OCI-M1 (cell line): ENCODE measurements at regions not wholly inside any gene's neighbourhood (a gene's known extent, or its start where the extent isn't known, plus 50 kb on each side); places are given as distances from the start of the nearest gene placed in this dataset.

ENCODE experiments used
- DNase-seq: peaks from one replicate; lab custom pipeline; 2025; lab: John Stamatoyannopoulos, UW

DNA sequence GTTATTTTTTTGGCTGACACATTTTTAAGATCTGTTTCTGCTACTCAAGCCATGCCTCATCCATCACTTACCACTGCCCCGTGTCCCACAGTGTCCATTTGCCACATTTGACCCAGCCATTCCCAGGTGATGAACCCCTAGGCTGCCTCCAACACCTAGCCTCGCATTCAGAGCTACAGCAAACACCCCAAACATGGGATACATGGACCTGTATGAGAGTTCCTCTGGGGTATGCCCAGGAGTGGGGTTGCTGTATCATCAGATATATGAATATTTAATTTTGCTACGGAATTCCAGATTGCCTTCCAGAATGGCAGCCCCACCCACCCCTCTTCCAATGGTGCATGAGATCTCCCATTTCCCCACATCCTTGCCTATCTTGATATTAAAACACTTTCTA, 190.1 kb upstream of the RNF32 start:
- no peak for DNase-seq

DNA sequence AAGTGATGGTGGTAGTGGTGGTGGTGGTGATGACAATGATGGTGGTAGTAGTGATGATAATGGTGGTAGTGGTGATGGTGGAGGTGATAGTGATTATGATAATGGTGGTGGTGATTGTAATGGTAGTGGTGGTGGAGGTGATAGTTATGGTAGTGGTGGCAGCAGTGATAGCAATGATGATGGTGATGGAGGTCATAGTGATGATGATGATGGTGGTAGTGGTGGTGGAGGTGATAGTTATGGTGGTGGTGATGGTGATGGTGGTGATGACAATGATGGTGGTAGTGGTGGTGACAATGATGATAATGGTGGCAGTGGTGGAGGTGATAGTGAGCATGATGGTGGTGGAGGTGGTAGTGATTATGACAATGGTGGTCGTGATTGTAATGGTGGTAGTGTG, 191.7 kb upstream of the RNF32 start:
- DNase-seq = no peak

DNA sequence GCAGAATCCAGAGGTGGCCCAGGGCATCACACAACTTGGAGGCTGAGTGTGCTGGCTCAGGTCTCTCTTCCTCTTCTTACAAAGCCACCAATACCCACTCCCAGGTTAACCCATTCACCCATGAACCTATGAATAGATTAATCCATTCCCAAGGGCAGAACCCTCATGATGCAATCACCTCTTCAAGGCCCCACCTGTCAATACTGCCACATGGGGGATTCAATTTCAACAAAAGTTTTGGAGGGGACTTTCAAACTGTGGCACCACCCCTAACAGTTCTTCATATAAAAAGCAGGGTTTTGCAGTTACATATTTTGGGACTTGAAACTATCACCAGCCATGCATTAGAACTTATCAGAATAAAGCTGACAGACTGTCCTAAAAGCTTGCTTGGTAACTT, 193.6 kb upstream of the RNF32 start:
- DNase-seq = no peak

DNA sequence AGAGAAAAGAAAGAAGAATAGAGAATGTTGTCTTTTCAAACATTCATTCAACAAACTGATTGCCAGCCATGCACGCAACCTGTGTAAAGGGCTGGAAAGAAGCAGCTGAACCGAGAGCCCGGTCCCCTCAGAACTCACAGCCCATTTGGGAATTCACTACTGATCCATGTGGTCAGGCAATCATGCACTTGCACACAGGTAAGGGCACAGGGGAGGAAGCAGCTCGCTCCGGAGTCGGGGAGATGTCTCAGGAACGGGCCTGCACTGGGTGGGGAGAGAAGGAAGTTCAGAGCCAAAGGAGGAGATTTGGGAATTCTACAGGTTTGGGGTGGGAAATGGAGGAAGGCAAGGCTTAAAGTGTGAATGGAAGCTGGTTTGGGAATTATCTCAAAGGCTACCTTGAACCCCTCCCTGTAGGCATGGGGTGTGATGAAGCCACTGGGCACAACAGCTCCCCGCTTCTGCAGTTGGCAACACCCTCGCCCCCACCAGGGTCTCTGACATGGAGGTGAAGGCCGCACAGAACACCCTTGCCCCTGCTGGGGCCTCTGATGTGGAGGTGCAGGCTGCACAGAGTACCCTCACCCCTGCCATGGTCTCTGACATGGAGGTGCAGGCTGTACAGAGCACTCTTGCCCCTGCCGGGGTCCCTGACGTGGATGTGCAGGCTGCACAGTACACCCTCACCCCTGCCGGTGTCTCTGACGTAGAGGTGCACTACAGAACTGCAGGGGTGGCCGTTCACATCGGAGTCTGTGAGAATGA, 194.4 kb upstream of the RNF32 start:
- no peak for DNase-seq

DNA sequence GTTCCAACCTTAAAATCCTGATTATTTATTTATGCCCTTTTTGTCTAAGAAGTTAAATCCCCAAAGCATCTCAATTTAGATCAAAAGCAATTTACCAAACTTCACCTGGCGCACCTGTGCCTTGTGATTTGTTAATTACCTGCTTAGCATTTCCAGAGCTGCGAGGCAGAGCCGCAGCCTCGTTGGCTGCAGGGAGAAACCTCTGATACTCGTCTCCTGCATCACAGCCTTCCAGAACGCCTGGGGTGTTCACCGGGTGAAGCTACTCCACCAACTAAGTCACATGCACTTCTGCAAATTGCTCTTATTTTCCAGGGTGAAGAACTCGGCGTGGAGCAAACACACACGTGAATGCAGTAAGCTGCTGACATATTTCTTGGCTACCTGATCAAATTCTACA, 198.1 kb upstream of the RNF32 start:
- DNase-seq = no peak

DNA sequence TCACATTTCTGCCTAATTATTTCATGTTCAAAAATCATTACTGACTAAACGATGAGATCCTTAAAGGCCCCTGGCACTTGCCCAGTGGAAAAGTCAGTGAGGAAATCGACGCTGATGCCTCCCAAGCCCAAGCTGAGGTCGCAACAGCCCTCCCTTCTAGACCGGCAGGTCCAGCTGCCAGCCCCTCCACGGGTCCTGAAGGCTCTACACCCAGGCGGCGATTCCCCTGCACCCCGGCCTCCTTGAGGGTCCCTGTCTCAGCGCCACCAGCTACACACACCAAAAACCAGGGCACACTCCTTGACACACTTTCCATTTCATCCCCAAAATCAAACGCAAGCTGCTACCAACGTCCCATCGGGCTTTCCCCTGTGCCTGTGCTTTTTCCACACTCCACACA, 200.1 kb upstream of the RNF32 start:
- DNase-seq = no peak

DNA sequence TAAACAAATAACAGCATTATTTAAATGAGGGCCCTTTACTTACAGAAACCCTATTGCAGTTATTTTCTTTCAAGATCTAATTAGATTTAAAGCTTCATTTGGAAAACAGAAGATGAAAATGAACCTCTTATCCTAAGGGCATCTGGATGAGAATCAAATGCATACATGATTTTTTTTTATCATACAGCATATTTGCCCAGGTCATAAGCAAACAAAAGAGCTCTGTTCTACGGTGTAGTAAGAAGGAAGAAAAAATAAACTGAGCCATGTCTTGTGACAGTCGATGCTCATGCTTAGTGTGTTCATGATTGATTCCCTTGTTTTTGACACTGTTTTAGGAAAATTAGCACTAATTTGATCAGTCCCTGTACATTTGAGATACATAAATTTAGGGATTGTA, 202.6 kb upstream of the RNF32 start:
- DNase-seq = no peak

DNA sequence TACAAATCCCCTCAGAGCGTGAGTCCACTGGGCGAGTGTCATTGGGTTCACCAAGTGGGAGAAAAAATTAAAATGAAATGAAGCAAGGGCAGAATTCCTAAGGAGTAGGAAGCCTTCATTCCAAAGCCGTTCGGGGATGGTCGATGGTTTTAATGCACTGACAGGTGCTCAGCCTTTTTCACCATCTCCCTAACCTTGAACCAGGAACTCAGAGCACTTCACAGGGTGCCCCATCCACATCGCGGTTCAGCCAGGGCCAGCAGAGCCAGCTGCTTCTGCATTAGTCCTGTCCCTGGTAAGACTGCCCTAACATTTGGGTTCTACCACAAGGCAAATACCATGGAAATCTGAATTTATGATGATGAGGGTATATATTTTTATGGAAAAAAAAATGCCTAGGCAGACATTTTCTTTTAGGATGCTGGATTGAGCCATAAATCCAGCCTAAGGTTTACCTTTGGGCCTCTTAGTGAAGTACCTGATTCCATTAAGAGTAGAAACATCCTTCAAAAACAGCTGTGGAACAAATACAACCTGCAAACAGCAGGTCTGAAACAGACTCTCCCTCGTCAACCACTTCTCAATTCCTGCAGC, 203.5 kb upstream of the RNF32 start:
- DNase-seq = no peak

DNA sequence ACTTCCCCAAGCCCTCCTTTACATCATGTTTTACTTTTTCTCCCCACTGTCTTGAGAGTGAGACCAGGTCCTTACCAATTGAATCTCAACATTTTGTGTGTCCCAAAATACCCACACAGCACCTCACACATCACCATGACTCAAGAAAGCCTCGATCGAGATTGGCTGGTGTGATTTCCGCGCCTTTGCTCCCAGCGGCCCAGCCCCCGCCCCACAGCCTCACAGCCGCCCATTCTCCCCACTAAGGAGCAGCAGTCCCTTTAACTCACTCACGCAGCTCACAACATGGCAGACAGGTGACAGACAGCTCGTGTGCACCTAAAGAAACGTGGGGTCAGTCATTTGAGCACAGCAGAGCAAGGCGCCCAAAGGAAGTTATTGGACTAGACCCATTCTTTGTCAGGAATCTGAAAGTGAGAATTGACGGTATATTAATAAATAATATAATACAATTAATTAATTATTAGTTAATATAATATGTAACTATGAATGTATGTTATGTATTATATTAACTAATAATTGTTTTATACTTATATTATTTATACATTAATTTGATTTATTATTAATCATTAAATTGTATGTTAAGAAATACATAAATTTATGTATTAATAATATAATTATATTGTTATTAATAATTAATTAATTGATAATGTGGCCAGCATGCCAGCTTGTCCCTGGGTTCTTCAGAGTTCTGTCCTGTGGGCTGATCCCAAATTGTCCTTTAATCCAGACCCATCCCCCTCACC, 204.9 kb upstream of the RNF32 start:
- DNase-seq = no peak

DNA sequence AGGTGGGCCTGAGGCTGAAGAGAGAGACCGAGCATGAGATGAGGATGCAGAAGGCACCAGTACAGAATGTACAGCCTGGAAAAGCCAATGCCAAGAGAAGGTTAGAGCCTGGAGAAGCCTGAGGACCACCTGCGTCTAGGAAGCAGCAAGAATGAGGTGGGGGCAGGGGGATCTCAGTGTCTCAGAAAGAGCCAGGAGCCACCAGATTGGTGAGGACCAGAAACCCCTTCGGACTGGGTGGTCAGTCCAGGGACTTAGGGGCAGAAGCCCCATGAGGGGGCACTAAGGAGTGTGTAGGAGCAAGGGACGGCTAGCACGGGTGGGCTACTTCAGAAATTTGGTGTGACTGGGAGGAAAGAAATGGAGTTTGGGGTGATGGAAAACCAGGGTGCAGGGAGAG, 205.9 kb upstream of the RNF32 start:
- no peak for DNase-seq

DNA sequence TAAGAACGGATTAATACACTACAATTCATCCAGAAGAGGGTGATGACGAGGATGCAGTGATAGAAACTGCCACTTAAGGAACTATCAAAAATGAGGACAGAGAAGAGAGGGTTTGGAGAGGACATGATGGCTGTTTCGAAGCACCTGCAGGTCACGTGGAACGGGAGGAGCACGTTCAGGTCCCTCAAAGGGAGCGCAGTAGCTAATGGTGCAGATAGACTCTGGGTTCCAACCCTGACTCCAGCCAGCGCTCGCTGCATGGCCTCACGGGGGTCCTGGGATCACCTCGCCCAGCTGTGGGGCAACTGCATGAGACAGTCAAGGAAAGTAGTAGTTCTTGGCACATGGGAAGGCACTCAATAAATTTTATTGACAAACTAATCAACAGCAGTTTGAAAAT, 208.6 kb upstream of the RNF32 start:
- no peak for DNase-seq

DNA sequence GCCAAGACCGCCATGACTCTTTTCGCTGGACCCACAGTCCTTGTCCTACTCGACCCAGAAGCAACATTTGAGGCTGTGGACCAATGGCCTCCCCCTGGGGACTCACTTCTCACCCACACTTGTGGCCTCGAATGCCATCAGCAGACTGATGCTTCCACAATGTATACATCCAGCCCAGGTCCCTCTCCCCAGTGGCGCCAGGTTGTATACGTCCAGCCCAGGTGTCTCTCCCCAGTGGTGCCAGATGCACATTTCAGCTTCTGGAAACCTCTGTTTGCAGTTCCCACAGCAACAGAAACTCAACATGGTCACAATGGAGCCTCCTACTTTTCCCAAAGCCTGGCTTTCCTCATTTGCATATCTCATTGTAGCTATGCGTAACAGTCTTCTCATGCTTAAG, 210.5 kb upstream of the RNF32 start:
- no peak for DNase-seq

DNA sequence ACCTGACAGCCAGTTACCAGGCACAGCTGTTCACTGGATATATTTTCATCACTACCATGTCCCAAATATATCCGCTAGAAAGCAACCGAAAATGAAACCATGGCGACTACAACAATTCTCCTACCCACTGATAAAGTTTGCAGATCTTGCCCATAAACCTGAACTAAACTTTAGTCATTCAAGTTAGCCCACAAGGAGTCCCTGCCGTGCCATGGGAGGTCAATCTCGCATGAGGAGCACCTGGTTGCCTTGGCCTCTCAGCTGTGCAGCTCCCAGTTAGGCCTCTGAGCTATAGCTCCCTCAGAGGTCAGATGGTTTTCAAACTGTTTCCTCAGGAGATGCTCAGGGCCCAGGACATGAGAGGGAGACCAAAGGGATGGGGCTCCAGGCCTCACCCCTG, 211.1 kb upstream of the RNF32 start:
- no peak for DNase-seq

DNA sequence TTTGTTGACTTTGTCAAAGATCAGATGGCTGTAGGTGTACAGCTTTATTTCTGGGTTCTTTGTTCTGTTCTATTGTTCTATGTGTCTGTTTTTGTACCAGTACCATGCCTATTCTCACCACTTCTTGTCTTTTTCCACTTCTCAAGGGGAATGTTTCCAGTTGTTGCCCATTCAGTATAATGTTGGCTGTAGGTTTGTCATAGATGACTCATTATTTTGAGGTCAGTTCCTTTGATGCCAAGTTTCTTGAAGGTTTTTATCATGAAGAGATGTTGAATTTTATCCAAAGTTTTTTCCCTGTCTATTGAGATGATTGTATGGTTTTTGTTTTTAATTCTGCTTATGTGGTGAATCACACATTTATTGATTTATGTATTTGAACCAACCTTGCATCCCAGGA, 216.7 kb upstream of the RNF32 start:
- DNase-seq = no peak

DNA sequence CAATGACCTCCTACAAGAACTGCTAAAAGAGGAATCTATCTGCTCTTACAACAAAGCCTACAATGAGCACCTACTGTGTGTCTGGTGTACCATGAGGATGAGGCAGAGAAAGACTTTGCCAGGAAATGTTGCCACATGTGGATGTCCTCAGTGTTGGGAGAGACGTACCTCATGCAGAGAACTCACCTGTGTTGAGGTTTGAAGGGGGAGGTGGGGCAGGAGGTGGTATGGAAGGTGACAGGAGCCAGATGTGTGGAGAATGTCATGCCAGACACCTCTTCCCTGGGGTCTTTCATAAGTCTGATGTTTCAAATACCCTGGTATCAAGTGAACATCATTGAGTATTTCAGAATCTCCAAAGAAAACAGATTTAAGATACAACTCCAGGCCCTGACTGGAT, 220.1 kb upstream of the RNF32 start:
- no peak for DNase-seq

DNA sequence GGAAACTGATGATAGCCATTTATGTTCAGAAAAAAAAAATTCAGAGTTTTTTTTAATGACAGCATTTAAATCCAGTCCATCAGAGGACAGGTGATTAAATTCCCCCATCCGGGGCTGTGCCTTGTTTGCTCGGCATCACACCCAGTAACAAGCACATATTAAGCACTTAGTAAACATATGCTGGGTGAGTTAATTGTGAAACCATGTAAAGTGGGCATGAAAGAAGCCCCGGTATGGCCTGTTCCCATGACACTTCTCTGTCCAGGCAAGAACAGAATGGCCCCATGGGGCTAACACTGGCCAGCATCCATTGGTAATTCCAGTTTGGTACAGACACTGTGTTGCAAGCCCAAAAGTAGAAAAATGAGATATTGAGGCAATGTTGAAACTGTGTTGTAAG, 220.8 kb upstream of the RNF32 start:
- no peak for DNase-seq

DNA sequence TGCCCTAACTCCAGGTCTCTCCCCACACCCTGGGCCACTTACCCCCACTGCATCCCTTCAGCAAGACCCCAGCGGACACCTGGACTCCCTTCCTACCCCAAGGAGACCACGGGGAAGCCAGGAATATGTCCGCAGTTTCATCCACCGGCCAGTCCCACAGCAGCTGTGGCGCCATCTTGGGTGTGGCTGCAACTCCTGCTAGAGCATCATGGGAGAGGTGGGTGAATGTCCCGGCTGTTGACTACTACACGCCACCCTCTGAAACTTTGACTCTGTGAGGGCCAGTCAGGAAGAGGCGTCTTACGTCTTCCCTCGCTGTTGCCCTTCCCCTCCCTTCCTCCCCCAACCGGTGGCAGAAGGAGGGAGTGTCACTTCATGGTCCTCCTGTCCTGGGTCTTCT, 238.3 kb upstream of the RNF32 start:
- DNase-seq = no peak

DNA sequence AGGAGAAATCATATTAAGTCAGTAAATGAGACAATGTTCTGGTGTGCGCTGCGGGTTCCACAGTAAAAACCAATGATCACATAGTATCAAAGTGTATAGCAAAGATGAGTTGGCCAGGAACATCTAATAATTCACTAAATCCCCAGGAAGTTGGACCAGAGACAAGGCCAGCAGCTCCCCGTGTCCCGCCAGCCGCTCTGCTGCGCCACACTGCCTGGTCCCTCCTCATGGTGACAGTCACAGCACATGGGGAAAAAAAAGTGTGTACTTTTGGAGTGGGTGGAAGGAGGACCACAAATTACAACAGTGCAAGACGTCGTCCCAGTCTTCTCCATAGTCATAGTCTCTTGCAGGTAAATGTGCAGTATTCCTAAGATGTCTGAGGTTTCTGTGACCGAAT, 239.0 kb upstream of the RNF32 start:
- DNase-seq = no peak

DNA sequence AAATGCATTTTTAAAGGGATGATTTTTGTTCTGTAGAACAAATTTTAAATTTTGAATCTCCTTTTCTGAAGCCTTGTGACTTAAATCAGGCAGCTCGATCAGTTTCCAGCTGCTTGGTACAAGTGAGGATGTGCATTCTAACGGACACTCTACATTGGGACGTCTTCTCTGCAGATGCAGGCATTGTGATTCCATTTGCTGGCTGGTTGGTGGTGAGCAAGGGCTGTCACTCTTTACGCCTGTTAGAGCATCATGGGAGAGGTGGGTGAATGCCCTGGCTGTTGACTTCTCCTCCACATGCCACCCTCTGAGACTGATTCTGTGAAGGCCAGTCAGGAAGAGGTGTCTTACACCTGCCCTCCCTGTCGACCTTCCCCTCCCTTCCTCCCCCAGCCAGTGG, 240.5 kb upstream of the RNF32 start:
- DNase-seq = no peak

DNA sequence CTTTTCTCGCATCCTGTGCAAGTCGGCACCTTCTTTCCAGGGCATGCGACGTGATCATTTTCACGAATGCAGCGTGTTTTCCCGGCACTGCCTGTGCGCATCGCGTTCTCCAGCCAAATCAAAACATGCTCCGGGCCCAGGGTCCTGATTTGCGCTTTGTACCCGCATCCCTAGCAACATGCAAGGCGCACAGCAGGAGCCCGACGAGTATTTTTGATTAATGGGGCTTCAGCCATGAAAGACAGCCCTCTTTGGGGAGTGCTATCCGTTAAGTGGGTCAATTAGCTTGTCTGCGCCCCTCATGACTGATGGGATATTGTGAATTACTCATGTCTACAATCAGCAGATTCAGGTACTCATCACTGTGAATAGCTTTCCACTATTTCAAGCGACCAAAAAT, 243.3 kb upstream of the RNF32 start:
- DNase-seq = no peak

DNA sequence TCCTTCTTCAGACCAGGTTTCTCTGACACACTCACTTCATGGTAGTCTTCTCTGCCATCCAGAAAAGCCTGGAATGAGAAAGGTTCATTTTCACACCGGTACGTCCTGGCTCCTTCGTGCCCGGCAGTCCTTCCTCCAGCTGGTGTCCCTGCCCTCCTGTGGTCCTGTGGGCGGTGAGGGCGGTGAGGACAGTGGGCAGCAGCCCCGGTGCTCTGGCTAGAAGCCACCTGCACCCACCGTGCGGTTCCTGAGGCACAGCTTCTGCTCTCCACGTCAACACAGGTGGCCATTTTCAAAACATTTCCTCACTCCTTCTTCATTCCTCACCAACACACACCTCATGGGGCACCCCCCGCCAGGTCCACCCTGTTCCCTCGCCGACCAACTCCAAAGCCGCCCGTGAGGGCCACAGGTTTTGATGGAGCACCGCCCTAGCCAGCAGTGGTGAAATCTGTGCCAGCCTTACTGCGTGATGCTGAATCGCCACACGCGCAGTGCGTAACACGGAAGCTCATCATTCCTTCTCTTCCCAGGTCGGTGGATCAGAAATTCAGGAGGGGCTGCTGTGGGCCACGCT, 251.4 kb upstream of the RNF32 start:
- no peak for DNase-seq

DNA sequence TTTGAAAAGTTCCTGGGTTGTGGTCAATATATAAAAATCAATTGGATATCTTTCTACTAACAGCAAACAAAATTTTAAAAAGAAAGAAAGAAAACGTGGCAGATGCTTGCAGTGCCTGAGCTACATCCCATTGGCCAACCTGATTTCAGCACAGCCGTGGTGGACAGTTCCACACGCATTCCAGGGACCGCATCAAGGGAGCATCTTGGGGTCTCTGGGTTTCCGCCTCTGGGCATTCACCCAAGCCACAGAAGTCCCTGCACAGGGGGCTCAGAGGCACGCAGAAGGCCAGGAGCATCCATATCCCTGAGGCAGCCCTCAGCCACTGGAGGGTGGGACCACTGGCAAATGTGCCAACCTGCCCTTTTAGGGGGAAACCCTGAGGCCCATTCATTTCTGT, 254.5 kb upstream of the RNF32 start:
- DNase-seq = no peak

DNA sequence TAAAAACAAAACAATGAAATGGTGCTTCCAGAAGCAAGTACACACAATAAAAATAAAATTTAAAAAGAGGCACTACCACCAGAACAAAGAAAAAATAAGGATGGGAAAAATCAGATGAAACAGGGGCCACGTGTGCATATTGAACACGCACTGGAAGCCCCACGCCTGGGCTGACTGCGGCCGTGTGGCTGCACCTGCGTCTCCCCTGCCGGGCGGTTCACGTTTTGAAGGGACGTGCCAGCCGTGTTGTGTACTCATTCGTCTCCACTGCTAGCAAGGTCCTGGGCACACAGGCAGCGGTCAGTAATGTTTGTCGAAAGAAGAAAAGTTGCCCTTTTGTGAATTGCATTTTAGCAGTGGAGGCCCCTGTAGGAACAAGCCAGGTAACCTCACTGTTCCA, 255.9 kb upstream of the RNF32 start:
- DNase-seq = no peak
